Nephron progenitor cell (in vitro differentiated cells): ENCODE measurements at regions not wholly inside any gene's neighbourhood (a gene's known extent, or its start where the extent isn't known, plus 50 kb on each side); places are given as distances from the start of the nearest gene placed in this dataset.
"Not testable (repeated sequence)": the region's sequence is repeated elsewhere in the genome, so short reads cannot be mapped to it uniquely, and the experiment has no call there.

ENCODE experiments used
- DNase-seq: peaks from one replicate; pipeline ENCODE4 v3.0.0; 2021
- H3K27ac Mint-ChIP-seq: 2 replicates; pipeline ENCODE4 v1.8.0; 2021; ENCODE audit warnings: mild to moderate bottlenecking, moderate library complexity, mixed read lengths
- H3K27me3 Mint-ChIP-seq: 2 replicates; pipeline ENCODE4 v1.8.0; 2021; ENCODE audit warnings: mild to moderate bottlenecking, low read depth, mixed read lengths; ENCODE audit not compliant: poor library complexity
- H3K36me3 Mint-ChIP-seq: 2 replicates; pipeline ENCODE4 v1.8.0; 2021; ENCODE audit warnings: low read depth, mixed read lengths
- H3K4me1 Mint-ChIP-seq: 2 replicates; pipeline ENCODE4 v1.8.0; 2021; ENCODE audit warnings: mixed read lengths
- H3K4me3 Mint-ChIP-seq: 2 replicates; pipeline ENCODE4 v1.8.0; 2021; ENCODE audit warnings: mild to moderate bottlenecking, moderate library complexity, mixed read lengths
- H3K9me3 Mint-ChIP-seq: 2 replicates; pipeline ENCODE4 v1.8.0; 2021; ENCODE audit warnings: mild to moderate bottlenecking, moderate library complexity, mixed read lengths
- TF ChIP-seq, protein P1 (sequence below): fragments of 200-600 bp; sonication (generic); IDR thresholded peaks from 2 replicates; pipeline ENCODE4 v1.5.0; 2021; ENCODE audit warnings: antibody characterized with exemption

DNA sequence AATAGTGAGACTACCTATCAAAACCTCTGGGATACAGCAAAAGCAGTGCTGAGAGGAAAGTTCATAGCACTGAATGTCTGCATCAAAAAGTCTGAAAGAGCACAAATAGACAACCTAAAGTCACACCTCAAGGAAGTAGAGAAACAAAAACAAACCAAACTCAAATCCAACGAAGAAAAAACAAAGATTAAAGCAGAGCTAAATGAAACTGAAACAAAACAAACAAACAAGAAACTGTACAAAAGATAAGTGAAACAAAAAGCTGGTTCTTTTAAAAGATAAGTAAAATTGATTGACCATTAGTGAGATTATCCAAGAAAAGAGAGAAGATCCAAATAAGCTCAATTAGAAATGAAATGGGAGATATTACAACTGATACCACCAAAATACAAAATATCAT, 378.3 kb upstream of the NDST4 start:
- H3K4me1 Mint-ChIP-seq: no peaks in the 10 kb centered on the region
- TF ChIP-seq, protein P1, sequence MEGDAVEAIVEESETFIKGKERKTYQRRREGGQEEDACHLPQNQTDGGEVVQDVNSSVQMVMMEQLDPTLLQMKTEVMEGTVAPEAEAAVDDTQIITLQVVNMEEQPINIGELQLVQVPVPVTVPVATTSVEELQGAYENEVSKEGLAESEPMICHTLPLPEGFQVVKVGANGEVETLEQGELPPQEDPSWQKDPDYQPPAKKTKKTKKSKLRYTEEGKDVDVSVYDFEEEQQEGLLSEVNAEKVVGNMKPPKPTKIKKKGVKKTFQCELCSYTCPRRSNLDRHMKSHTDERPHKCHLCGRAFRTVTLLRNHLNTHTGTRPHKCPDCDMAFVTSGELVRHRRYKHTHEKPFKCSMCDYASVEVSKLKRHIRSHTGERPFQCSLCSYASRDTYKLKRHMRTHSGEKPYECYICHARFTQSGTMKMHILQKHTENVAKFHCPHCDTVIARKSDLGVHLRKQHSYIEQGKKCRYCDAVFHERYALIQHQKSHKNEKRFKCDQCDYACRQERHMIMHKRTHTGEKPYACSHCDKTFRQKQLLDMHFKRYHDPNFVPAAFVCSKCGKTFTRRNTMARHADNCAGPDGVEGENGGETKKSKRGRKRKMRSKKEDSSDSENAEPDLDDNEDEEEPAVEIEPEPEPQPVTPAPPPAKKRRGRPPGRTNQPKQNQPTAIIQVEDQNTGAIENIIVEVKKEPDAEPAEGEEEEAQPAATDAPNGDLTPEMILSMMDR: no peak
- H3K36me3 Mint-ChIP-seq: no peaks in the 10 kb centered on the region
- H3K9me3 Mint-ChIP-seq: peaks cover 13% of the 10 kb centered on the region
- no peaks in the 10 kb centered on the region for H3K27me3 Mint-ChIP-seq
- no peak for DNase-seq
- H3K27ac Mint-ChIP-seq: no peak overlapping the region
- H3K4me3 Mint-ChIP-seq: no peak overlapping the region

DNA sequence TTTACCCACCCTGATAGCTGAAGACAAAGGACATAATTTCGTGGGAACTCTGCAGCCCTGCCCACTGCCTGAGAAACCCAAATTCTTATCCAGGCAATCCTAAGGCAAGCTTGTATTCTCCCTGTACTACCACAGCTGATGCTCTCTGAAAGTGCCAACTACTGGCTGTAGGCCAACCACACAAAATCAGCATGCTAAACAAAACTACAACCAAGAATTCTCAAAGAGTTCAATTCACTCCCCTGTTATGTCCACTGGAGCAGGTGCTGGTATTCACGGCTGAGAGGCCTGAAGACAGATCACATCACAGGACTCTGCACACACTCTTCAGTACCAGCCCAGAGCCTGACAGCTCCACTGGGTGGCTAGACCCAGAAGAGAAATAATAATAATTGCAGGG, 375.9 kb upstream of the NDST4 start:
- H3K27ac Mint-ChIP-seq: no peak overlapping the region
- H3K36me3 Mint-ChIP-seq: no peaks in the 10 kb centered on the region
- H3K4me1 Mint-ChIP-seq: no peaks in the 10 kb centered on the region
- no peaks in the 10 kb centered on the region for H3K9me3 Mint-ChIP-seq
- H3K4me3 Mint-ChIP-seq: no peak overlapping the region
- H3K27me3 Mint-ChIP-seq: no peaks in the 10 kb centered on the region
- DNase-seq: no peak
- TF ChIP-seq, protein P1: no peak

DNA sequence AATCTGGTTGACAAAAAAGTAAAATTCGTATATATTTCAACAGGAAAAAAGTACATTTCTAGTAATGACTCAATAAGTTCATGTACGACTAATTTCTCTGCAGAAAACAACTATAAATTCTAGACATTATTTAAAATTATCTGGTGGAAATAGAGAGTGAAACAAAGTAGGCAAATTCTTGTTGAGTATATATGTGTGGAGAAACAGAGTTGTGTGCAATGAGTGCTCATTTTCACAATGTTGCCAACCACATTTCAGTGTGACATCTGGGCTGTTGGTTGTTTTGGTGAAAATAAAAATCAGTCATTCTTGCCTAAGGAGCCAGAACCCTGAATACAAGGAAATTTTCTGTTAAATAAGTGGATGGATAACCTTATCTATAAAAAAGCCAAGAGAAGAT, 372.0 kb upstream of the NDST4 start:
- H3K9me3 Mint-ChIP-seq: no peaks in the 10 kb centered on the region
- no peak overlapping the region for H3K4me3 Mint-ChIP-seq
- no peak for DNase-seq
- no peak overlapping the region for H3K27ac Mint-ChIP-seq
- H3K36me3 Mint-ChIP-seq: no peaks in the 10 kb centered on the region
- no peaks in the 10 kb centered on the region for H3K4me1 Mint-ChIP-seq
- H3K27me3 Mint-ChIP-seq: no peaks in the 10 kb centered on the region
- TF ChIP-seq, protein P1: no peak

DNA sequence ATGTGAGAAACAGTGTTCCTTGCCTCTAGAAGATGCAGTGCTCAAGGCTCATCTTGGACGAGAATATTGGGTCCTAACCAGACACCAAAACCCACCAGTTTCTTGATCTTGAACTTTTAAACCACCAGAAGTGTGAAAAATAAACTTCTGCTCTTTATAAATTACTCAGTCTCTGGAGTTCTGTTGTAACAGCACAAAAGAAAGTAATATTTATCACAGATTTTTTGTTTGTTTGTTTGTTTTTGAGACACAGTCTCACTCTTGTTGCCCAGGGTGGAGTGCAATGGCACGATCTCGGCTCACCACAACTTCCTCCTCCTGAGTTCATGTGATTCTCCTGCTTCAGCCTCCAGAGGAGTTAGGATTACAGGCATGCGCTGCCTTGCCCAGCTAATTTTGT, 371.1 kb upstream of the NDST4 start:
- Mint-ChIP-seq H3K36me3 (no peaks in the 10 kb centered on the region), H3K4me1 (no peaks in the 10 kb centered on the region), H3K9me3 (no peaks in the 10 kb centered on the region), H3K27ac (no peak overlapping the region), H3K27me3 (no peaks in the 10 kb centered on the region), H3K4me3 (no peak overlapping the region)
- TF ChIP-seq, protein P1: no peak
- no peak for DNase-seq

DNA sequence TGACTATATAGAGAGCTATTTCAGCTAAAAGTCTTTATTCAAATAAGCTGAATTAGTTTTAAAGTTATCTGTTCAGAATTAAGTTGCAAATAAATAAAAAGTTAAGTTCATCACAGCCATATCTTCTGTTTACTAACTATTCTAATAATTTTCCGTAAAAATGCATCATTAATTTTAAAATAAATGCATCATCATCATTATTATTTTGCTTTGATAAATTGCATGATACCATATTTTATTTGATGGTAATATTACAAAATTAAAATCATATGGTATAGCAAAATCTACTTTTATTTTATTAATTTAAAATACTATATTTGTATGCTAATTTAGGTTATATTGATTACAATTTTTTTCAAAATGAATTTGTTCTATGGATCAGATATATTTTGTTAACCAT, 357.3 kb upstream of the NDST4 start:
- Mint-ChIP-seq H3K4me1 (no peaks in the 10 kb centered on the region), H3K9me3 (no peaks in the 10 kb centered on the region), H3K27ac (no peak overlapping the region), H3K4me3 (no peak overlapping the region), H3K36me3 (no peaks in the 10 kb centered on the region), H3K27me3 (no peaks in the 10 kb centered on the region)
- TF ChIP-seq, protein P1: no peak
- no peak for DNase-seq

DNA sequence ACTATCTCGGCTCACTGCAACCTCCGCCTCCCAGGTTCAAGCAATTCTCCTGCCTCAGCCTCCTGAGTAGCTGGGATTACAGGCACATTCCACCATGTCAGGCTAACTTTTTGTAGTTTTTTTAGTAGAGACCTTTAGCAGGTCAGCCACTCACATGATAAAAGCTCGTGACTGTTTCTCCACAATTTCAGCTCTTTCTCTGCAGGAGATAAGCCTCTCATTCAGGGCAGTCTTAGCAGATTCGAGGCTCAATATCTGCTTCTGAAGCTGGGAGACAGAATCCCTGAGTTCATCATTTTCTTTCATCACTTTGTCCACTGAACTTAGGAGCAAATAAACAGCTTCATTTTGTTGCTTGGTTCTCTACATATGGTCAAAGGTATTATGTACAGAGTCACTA, 345.9 kb upstream of the NDST4 start:
- H3K4me3 Mint-ChIP-seq, H3K27ac Mint-ChIP-seq, H3K27me3 Mint-ChIP-seq, H3K36me3 Mint-ChIP-seq, H3K4me1 Mint-ChIP-seq, H3K9me3 Mint-ChIP-seq, DNase-seq: not testable (repeated sequence)
